NB4 (cell line): ENCODE measurements at regions not wholly inside any gene's neighbourhood (a gene's known extent, or its start where the extent isn't known, plus 50 kb on each side); places are given as distances from the start of the nearest gene placed in this dataset.

Source experiments
- DNase-seq: peaks from one replicate; pipeline ENCODE4 v3.0.0; 2010; ENCODE audit warnings: low read depth
- H3K4me3 ChIP-seq: one replicate; pipeline ENCODE4 v1.5.1; 2011; ENCODE audit warnings: mild to moderate bottlenecking, low read depth, low read length, moderate library complexity
- CTCF ChIP-seq: IDR thresholded peaks from one replicate; pipeline ENCODE4 v1.5.1; 2012; ENCODE audit warnings: low read depth, low read length
- MAX ChIP-seq: IDR thresholded peaks from 2 replicates; pipeline ENCODE4 v1.6.1; 2011; ENCODE audit warnings: low read depth, low read length
- MYC ChIP-seq: IDR thresholded peaks from 2 replicates; pipeline ENCODE4 v1.6.1; 2011; ENCODE audit warnings: low read depth, low read length
- POLR2A ChIP-seq: IDR thresholded peaks from 2 replicates; pipeline ENCODE4 v1.6.1; 2011; ENCODE audit warnings: mild to moderate bottlenecking; ENCODE audit not compliant: insufficient read length; ENCODE audit errors: extremely low read depth

GRCh38 chr7:132653366-132653930 lies 77.2 kb upstream of the PLXNA4 start:
- DNase-seq: peak; percentile 75
- no peak for TF ChIP-seq POLR2A
- TF ChIP-seq MAX: no peak; the same call in 1 of the 2 replicates
- no peak for TF ChIP-seq CTCF
- TF ChIP-seq MYC: no peak
- no peak overlapping the region for H3K4me3 ChIP-seq

DNA sequence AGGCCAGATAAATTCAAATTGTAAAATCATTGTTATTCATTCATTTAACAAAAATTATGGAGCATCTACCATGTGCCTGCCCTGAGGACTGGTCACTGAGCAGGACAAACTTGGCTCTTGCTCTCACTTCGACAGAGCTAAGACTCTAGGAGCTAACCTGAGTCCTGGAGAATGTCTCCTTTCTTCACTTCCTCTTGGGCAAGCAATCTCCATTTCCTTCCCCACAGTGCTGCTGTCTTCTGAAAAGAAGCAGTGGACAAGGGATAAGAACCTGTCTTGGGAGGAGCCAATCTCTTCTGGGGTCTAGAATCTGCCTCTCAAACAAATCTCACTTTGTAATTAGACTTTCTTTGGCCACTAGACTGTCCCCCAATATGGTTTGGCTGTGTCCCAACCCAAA lies 76.2 kb upstream of the PLXNA4 start:
- DNase-seq: peak; percentile 51
- TF ChIP-seq MAX: no peak
- no peak for TF ChIP-seq POLR2A
- no peak for TF ChIP-seq MYC
- no peak for TF ChIP-seq CTCF
- no peak overlapping the region for H3K4me3 ChIP-seq

DNA sequence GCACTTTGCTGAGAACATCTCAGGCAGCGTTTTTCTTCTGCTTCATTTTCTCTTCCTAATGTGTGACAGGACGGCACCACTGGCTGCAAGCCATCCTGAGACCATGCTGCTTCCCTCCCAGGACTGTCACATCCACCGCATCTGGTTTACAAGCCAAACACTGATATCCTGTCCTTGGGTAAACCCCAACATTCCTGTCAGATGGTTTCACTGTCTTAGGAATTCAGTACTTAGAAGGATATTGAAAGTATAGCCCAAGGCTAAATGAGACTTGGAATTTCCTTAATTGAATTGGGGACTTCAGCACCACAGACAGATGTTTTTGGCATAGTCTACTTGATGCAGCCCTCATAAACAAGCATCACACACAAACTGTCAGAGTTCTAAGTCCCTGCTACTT lies 74.2 kb upstream of the PLXNA4 start:
- TF ChIP-seq MAX (no peak), POLR2A (no peak)
- DNase-seq: no peak
- no peak overlapping the region for H3K4me3 ChIP-seq

DNA sequence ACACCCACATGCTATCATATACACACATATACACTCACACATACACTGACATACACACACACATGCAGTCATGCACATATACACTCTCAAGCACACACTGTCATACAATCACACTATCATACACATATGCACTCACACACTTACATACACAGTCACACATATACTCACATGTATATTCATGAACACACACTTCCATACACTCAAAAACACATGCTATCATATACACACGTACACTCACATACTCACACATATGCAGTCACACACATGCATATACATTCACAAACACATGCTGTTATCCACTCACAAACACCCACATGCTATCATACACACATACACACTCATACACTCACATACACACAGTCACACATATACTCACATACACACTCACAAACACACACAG lies 71.0 kb upstream of the PLXNA4 start:
- TF ChIP-seq POLR2A (no peak), MAX (no peak), CTCF (no peak), MYC (no peak)
- DNase-seq: no peak
- no peak overlapping the region for H3K4me3 ChIP-seq

- TF ChIP-seq POLR2A (no peak), MAX (no peak), MYC (no peak), CTCF (no peak)
- DNase-seq: no peak
- H3K4me3 ChIP-seq: no peak overlapping the region
Observed at GRCh38 chr7:132646052-132646451, 69.8 kb upstream of the PLXNA4 start.

- TF ChIP-seq POLR2A (no peak), MYC (no peak), MAX (no peak), CTCF (no peak)
- peak; percentile 14 for DNase-seq
- H3K4me3 ChIP-seq: no peak overlapping the region
Observed at GRCh38 chr7:132643302-132643701, 67.0 kb upstream of the PLXNA4 start.
